Endodermal cell (in vitro differentiated cells): ENCODE measurements at regions not wholly inside any gene's neighbourhood (a gene's known extent, or its start where the extent isn't known, plus 50 kb on each side); places are given as distances from the start of the nearest gene placed in this dataset.

Experiments
- DNase-seq: peaks from one replicate; pipeline ENCODE4 v3.0.0-alpha.2; 2017
- H3K27ac ChIP-seq: 2 replicates; pipeline ENCODE4 v1.5.1; 2013; ENCODE audit warnings: mild to moderate bottlenecking, low read depth, low read length, moderate library complexity
- H3K27me3 ChIP-seq: 2 replicates; pipeline ENCODE4 v1.6.1; 2013; ENCODE audit warnings: mild to moderate bottlenecking, low read length, moderate library complexity; ENCODE audit not compliant: insufficient read depth, control insufficient read depth, poor library complexity, severe bottlenecking
- H3K36me3 ChIP-seq: 2 replicates; pipeline ENCODE4 v1.7.0; 2013; ENCODE audit warnings: mild to moderate bottlenecking, low read length, moderate library complexity; ENCODE audit not compliant: control insufficient read depth, insufficient read depth
- H3K4me1 ChIP-seq: one replicate; pipeline ENCODE4 v1.7.0; 2013; ENCODE audit warnings: low read length; ENCODE audit not compliant: control insufficient read depth, insufficient read depth
- H3K4me3 ChIP-seq: 2 replicates; pipeline ENCODE4 v1.5.1; 2013; ENCODE audit warnings: mild to moderate bottlenecking, low read length, moderate library complexity
- H3K9ac ChIP-seq: 2 replicates; pipeline ENCODE4 v1.6.1; 2013; ENCODE audit warnings: mild to moderate bottlenecking, low read length, moderate library complexity; ENCODE audit not compliant: poor library complexity, severe bottlenecking; ENCODE audit errors: extremely low read depth
- H3K9me3 ChIP-seq: 2 replicates; pipeline ENCODE4 v1.6.1; 2013; ENCODE audit warnings: mild to moderate bottlenecking, low read length, moderate library complexity; ENCODE audit not compliant: control insufficient read depth
- H3K27ac Mint-ChIP-seq: 2 replicates; pipeline ENCODE4 v1.8.0; 2020; ENCODE audit warnings: mixed read lengths
- H3K27me3 Mint-ChIP-seq: 2 replicates; pipeline ENCODE4 v1.8.0; 2021; ENCODE audit warnings: mild to moderate bottlenecking, mixed read lengths; ENCODE audit not compliant: insufficient read depth
- H3K36me3 Mint-ChIP-seq: 2 replicates; pipeline ENCODE4 v1.8.0; 2020; ENCODE audit warnings: low read depth, mixed read lengths
- H3K4me1 Mint-ChIP-seq: 2 replicates; pipeline ENCODE4 v1.8.0; 2020; ENCODE audit warnings: mixed read lengths
- H3K4me3 Mint-ChIP-seq: 2 replicates; pipeline ENCODE4 v1.8.0; 2020; ENCODE audit warnings: mild to moderate bottlenecking, moderate library complexity, mixed read lengths
- H3K9me3 Mint-ChIP-seq: 2 replicates; pipeline ENCODE4 v1.8.0; 2020; ENCODE audit warnings: mild to moderate bottlenecking, mixed read lengths
- CTCF ChIP-seq: fragments of 200-600 bp; sonication (generic); conservative IDR thresholded peaks from 2 replicates; pipeline ENCODE4 v1.5.0; 2021; ENCODE audit warnings: antibody characterized with exemption, mild to moderate bottlenecking
- WGBS, 2 experiments: methylation state at CpG; one replicate each; pipeline versions ENCODE4 v1.1.5 to v1.1.7; 2013; ENCODE audit warnings: missing lambda C conversion rate in 2 of 2, mixed read lengths in 1 of 2; ENCODE audit not compliant: insufficient coverage in 1 of 2, insufficient read length in 1 of 2; 5-methylcytosine and 5-hydroxymethylcytosine counted together

- 92% methylated on average over 8 to 14 of the region's 14 CpGs for WGBS, 2 experiments
- Mint-ChIP-seq H3K9me3 (no peaks in the 10 kb centered on the region), H3K36me3 (no peaks in the 10 kb centered on the region), H3K27ac (no peak overlapping the region), H3K4me1 (peaks cover 9% of the 10 kb centered on the region), H3K4me3 (no peak overlapping the region), H3K27me3 (peaks cover 5% of the 10 kb centered on the region)
- Histone ChIP-seq H3K9ac (no peak overlapping the region), H3K9me3 (peaks cover 2% of the 10 kb centered on the region), H3K4me1 (no peaks in the 10 kb centered on the region), H3K36me3 (no peaks in the 10 kb centered on the region), H3K27ac (peak overlapping the region; percentile 21), H3K4me3 (no peak overlapping the region), H3K27me3 (no peaks in the 10 kb centered on the region)
- no peak for TF ChIP-seq CTCF
- no peak for DNase-seq
These were observed 117.7 kb downstream of the PHETA1 start for GRCh38 chr12:111251058-111251730.

GRCh38 chr12:111250251-111250881 is 118.5 kb downstream of the PHETA1 start:
- Mint-ChIP-seq H3K36me3 (no peaks in the 10 kb centered on the region), H3K4me3 (no peak overlapping the region), H3K4me1 (peaks cover 9% of the 10 kb centered on the region), H3K27ac (no peak overlapping the region), H3K27me3 (peaks cover 3% of the 10 kb centered on the region), H3K9me3 (no peaks in the 10 kb centered on the region)
- peaks cover 6% of the 10 kb centered on the region for H3K9me3 ChIP-seq
- DNase-seq: no peak
- H3K27ac ChIP-seq: no peak overlapping the region
- no peaks in the 10 kb centered on the region for H3K36me3 ChIP-seq
- H3K9ac ChIP-seq: no peak overlapping the region
- WGBS, 2 experiments: 89 to 95% methylated on average over 6 to 11 of the region's 11 CpGs
- no peaks in the 10 kb centered on the region for H3K4me1 ChIP-seq
- H3K27me3 ChIP-seq: no peaks in the 10 kb centered on the region
- no peak for TF ChIP-seq CTCF
- H3K4me3 ChIP-seq: no peak overlapping the region

- Mint-ChIP-seq H3K27me3 (peaks cover 3% of the 10 kb centered on the region), H3K9me3 (peaks cover 3% of the 10 kb centered on the region), H3K4me1 (peaks cover 9% of the 10 kb centered on the region), H3K36me3 (no peaks in the 10 kb centered on the region), H3K4me3 (no peak overlapping the region), H3K27ac (no peak overlapping the region)
- TF ChIP-seq CTCF: no peak
- no peak overlapping the region for H3K27ac ChIP-seq
- no peaks in the 10 kb centered on the region for H3K36me3 ChIP-seq
- peaks cover 6% of the 10 kb centered on the region for H3K9me3 ChIP-seq
- WGBS, 2 experiments: 88 to 89% methylated on average over 6 of the region's 6 CpGs
- H3K4me1 ChIP-seq: no peaks in the 10 kb centered on the region
- no peak overlapping the region for H3K9ac ChIP-seq
- no peaks in the 10 kb centered on the region for H3K27me3 ChIP-seq
- DNase-seq: no peak
- H3K4me3 ChIP-seq: no peak overlapping the region
These were observed 119.1 kb downstream of the PHETA1 start for GRCh38 chr12:111249757-111250156.
